ENCODE measurements at regions not wholly inside any gene's neighbourhood (a gene's known extent, or its start where the extent isn't known, plus 50 kb on each side); places are given as distances from the start of the nearest gene placed in this dataset.

DNA sequence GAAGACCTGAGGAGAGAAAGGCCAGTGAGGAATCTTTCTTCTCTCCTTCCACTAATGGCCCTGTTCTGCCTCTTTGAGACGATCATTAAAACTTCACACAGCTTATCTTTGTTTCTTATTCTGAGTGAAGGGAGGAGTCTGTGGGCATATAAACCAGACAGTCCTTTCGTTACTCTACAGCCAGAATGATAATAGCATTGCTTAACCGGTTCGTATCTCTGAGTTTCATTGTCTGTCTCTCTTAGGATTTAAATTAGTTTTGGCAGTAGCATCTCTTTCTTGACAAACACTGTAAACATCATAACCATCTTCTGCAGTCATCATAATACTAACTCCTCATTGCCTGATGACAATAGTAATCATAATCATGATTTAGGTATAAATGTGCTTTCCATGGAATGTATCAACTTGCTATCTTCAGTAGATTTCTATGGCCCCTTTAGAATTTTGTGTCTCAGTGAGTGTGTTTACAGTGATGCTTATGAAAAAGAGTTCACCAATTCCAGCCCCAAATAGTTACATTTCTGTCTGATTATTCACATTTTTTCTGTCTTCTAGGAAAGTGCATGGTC lies 618.8 kb upstream of the KLF4 start:
- Mint-ChIP-seq H3K4me1 (ENCODE audit: low read depth) (no peaks in the 10 kb centered on the region), H3K36me3 (ENCODE audit: low read depth) (no peaks in the 10 kb centered on the region), H3K4me3 (no peak overlapping the region), H3K9me3 (peaks cover 4% of the 10 kb centered on the region), H3K27ac (no peak overlapping the region), H3K27me3 (ENCODE audit: low read depth) (no peaks in the 10 kb centered on the region)

DNA sequence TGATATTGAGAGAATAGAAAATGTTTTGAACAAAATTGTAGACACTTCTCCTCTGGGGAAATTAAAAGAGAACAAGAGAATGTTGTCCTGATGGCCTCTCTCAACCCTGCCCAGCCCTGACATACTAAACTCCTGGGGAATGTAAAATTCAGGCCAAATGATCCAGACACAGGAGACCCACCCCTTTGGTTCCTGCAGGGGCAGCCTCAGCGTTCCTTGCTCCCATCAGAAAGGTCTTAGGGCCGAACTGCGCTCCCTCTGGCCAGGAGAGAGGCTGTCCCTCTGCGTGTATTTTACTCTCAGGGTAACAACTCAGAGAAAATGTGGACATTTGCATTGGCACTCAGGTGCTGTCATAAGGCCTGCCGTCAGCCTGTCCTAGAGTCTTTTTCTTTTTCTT lies 616.3 kb upstream of the KLF4 start:
- H3K4me1 Mint-ChIP-seq (ENCODE audit: low read depth), result no peaks in the 10 kb centered on the region

DNA sequence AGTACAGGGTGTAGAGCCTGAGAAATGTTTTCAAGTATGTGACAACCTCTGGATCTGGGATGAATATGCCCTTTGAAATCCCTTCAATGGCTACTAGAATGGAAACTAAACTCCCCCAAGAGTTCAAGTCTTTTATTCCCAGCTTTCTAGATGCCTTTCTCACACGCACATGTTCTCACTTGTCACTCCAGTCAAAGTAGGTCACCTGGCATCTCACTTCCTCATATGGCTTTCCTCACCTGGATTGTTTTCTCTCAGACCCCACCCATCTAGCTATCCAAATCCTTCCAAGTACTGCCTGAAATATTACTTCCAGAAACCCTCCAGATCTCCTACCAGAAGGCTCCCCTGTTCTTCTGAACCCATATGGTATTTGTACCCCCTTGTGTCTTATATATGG lies 615.4 kb upstream of the KLF4 start:
- Mint-ChIP-seq H3K27ac (no peak overlapping the region), H3K36me3 (ENCODE audit: low read depth) (no peaks in the 10 kb centered on the region), H3K4me1 (ENCODE audit: low read depth) (no peaks in the 10 kb centered on the region), H3K4me3 (no peak overlapping the region), H3K27me3 (ENCODE audit: low read depth) (no peaks in the 10 kb centered on the region), H3K9me3 (no peaks in the 10 kb centered on the region)

More for the DNA sequence above, 616.3 kb upstream of the KLF4 start:
- Mint-ChIP-seq H3K4me3 (no peak overlapping the region), H3K36me3 (ENCODE audit: low read depth) (no peaks in the 10 kb centered on the region), H3K9me3 (peaks cover 4% of the 10 kb centered on the region), H3K27me3 (ENCODE audit: low read depth) (no peaks in the 10 kb centered on the region), H3K27ac (no peak overlapping the region)

- Mint-ChIP-seq H3K4me3 (no peak overlapping the region), H3K4me1 (ENCODE audit: low read depth) (no peaks in the 10 kb centered on the region), H3K27ac (no peak overlapping the region), H3K36me3 (ENCODE audit: low read depth) (no peaks in the 10 kb centered on the region), H3K9me3 (no peaks in the 10 kb centered on the region), H3K27me3 (ENCODE audit: low read depth) (no peaks in the 10 kb centered on the region)
These were observed 613.6 kb upstream of the KLF4 start for GRCh38 chr9:108103046-108103693.

DNA sequence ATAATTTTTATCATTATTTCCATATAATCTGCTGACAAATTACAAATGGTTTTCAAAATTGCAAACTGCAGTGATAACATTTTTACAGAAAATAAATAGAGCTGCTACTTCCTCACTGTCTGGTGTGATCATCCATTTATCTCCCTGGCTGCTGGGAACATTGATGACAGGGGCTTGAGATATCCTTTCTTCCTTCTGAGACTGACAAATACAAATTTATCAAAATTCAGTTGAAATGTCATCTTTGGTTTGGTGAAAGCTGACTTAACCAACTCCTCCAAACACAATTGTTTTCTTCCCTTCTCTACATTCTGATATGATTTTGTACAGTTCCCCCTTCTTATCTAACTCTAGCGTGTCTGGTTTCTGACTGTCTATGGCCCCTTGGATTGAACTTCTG lies 611.8 kb upstream of the KLF4 start:
- Mint-ChIP-seq H3K9me3 (no peaks in the 10 kb centered on the region), H3K4me3 (no peak overlapping the region), H3K36me3 (ENCODE audit: low read depth) (no peaks in the 10 kb centered on the region), H3K27ac (no peak overlapping the region), H3K4me1 (ENCODE audit: low read depth) (no peaks in the 10 kb centered on the region), H3K27me3 (ENCODE audit: low read depth) (no peaks in the 10 kb centered on the region)

DNA sequence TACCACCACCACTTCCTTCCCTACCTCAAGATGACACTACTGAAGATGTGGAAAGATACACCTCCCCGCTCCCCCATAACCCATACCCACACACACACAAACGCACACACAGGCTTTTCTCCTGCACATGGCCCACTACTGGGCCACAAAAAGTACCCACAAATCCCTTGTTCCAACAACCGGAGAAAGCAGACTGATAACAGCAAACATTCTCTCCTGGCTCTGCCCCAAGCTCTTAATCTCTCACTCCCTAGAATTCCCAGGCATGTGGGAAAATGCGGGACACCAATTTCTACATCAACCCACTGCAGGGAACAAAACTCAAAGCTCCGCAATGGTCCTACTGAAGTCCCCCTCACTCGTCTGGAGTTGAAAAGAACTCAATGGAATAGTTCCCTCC lies 611.0 kb upstream of the KLF4 start:
- no peaks in the 10 kb centered on the region for H3K27me3 Mint-ChIP-seq (ENCODE audit: low read depth)
- H3K9me3 Mint-ChIP-seq, result no peaks in the 10 kb centered on the region

DNA sequence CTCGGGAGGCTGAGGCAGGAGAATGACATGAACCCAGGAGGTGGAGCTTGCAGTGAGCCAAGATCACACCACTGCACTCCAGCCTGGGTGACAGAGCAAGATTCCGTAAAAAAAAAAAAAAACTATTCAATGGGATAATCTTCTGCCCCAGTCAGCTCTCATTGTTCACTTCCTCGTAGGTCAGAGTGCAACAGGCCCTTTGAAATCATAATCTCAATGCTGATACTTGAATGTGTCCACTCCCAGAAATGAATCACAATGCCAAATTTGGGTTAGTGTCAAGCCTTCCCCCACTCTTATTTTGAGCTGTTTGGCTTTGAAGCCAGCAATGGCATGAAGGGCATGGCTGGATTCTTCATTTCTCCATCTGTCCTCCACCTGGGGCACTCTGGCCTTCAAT lies 610.3 kb upstream of the KLF4 start:
- Mint-ChIP-seq H3K27ac (no peak overlapping the region), H3K27me3 (ENCODE audit: low read depth) (no peaks in the 10 kb centered on the region), H3K4me3 (no peak overlapping the region), H3K9me3 (no peaks in the 10 kb centered on the region), H3K36me3 (ENCODE audit: low read depth) (no peaks in the 10 kb centered on the region), H3K4me1 (ENCODE audit: low read depth) (no peaks in the 10 kb centered on the region)

More for the DNA sequence above, 611.0 kb upstream of the KLF4 start:
- Mint-ChIP-seq H3K27ac (no peak overlapping the region), H3K36me3 (ENCODE audit: low read depth) (no peaks in the 10 kb centered on the region), H3K4me1 (ENCODE audit: low read depth) (no peaks in the 10 kb centered on the region), H3K4me3 (no peak overlapping the region)

- H3K4me1 Mint-ChIP-seq (ENCODE audit: low read depth), result no peaks in the 10 kb centered on the region
- H3K9me3 Mint-ChIP-seq, result peaks cover 4% of the 10 kb centered on the region
- no peak overlapping the region for H3K4me3 Mint-ChIP-seq
- H3K36me3 Mint-ChIP-seq (ENCODE audit: low read depth), result no peaks in the 10 kb centered on the region
- no peak overlapping the region for H3K27ac Mint-ChIP-seq
- H3K27me3 Mint-ChIP-seq (ENCODE audit: low read depth), result no peaks in the 10 kb centered on the region
These were observed 605.9 kb upstream of the KLF4 start for GRCh38 chr9:108095496-108095895.

- Mint-ChIP-seq H3K4me1 (ENCODE audit: low read depth) (no peaks in the 10 kb centered on the region), H3K27ac (no peak overlapping the region), H3K27me3 (ENCODE audit: low read depth) (no peaks in the 10 kb centered on the region), H3K4me3 (no peak overlapping the region), H3K9me3 (peaks cover 4% of the 10 kb centered on the region), H3K36me3 (ENCODE audit: low read depth) (no peaks in the 10 kb centered on the region)
These were observed 605.1 kb upstream of the KLF4 start for GRCh38 chr9:108094676-108094993.

DNA sequence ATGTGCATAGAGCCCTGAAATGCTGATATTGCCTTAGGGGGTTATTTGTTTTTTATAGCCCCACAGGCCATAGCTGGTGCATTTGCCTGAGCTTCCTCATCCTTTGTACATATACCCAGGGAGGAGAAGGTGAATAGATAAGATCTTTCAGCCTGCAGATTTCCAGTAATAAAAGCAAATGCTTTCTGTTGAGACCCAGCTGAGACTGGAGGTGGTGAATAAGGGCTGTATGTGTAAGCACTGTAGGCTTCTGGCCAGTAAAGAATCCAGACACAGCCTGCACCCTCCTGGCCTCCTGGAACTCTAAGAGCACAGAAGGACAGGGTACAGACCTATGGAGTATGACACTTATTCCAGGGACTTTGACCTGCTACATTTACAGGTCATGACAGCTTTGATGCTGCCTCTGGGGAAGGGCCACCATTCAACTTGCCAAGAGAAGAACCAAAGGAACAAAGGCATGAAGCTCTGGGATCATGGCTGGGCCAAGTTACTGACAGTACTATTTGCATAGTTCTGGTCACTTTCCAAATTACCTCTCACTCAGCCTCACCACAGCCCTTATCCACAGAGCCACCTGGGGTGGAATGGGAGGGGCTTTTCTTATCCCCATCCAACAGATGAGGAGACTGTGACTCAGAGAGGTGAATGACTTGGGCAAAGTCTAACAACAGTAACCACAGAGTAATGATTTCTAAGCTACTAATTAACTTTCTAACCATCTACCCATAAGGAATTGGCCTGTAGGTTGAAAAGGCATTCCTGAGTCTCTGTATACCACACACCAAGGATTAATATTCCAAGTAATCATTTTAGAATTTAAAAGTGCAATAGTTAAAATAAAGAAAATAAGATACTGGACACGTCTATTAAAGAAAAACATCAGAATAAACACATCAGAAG lies 604.5 kb upstream of the KLF4 start:
- Mint-ChIP-seq H3K36me3 (ENCODE audit: low read depth) (no peaks in the 10 kb centered on the region), H3K4me1 (ENCODE audit: low read depth) (no peaks in the 10 kb centered on the region), H3K27ac (no peak overlapping the region), H3K4me3 (no peak overlapping the region), H3K9me3 (peaks cover 4% of the 10 kb centered on the region), H3K27me3 (ENCODE audit: low read depth) (no peaks in the 10 kb centered on the region)

DNA sequence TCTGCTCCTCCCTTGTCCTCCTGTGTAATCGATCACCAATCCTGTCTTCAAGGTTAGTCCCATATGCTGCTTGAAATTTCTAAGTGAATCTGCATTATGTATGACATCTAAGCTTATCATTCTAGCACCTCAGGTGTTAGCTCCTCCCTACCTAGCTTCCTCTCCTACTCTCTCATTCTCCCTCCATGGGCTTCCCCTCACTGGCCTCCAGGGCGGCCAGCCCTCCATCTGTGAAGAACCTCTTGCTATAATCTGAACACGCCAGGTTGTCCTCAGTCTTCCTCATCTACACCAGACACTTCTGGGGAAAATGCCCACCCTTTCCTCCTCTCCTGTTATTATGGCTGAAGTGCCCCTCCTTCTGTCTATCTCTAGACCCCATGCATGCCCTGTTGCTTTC lies 599.3 kb upstream of the KLF4 start:
- H3K4me1 Mint-ChIP-seq (ENCODE audit: low read depth), result no peaks in the 10 kb centered on the region
- no peaks in the 10 kb centered on the region for H3K27me3 Mint-ChIP-seq (ENCODE audit: low read depth)
- no peak overlapping the region for H3K4me3 Mint-ChIP-seq
- H3K27ac Mint-ChIP-seq, result no peak overlapping the region
- H3K9me3 Mint-ChIP-seq, result peaks cover 16% of the 10 kb centered on the region
- H3K36me3 Mint-ChIP-seq (ENCODE audit: low read depth), result no peaks in the 10 kb centered on the region

DNA sequence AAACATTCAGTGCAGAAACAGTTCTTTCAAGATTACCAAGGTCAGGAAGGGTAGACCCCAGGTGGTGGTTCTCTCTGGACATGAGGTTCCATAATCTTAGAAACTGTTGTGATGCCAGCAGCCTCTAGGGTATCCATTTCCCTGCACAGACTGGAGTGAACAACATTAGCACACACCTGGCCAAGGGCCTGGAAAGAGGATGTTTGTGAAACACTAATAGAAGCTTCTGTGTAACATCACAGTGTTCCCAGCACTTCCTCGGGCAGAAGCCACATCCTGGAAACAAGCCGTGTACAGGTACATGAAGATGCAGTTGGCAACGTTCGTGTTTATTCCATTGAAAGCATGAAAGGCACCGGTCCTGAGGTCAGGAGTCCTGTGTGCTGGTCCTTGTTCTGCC lies 598.2 kb upstream of the KLF4 start:
- peaks cover 16% of the 10 kb centered on the region for H3K9me3 Mint-ChIP-seq
- no peak overlapping the region for H3K27ac Mint-ChIP-seq
- no peaks in the 10 kb centered on the region for H3K4me1 Mint-ChIP-seq (ENCODE audit: low read depth)
- H3K27me3 Mint-ChIP-seq (ENCODE audit: low read depth), result no peaks in the 10 kb centered on the region
- H3K4me3 Mint-ChIP-seq, result no peak overlapping the region
- no peaks in the 10 kb centered on the region for H3K36me3 Mint-ChIP-seq (ENCODE audit: low read depth)

GRCh38 chr9:108086624-108087023 lies 597.1 kb upstream of the KLF4 start:
- Mint-ChIP-seq H3K4me1 (ENCODE audit: low read depth) (no peaks in the 10 kb centered on the region), H3K4me3 (no peak overlapping the region), H3K27ac (no peak overlapping the region), H3K27me3 (ENCODE audit: low read depth) (no peaks in the 10 kb centered on the region), H3K36me3 (ENCODE audit: low read depth) (no peaks in the 10 kb centered on the region), H3K9me3 (peaks cover 14% of the 10 kb centered on the region)

- H3K4me3 Mint-ChIP-seq, result no peak overlapping the region
- H3K27ac Mint-ChIP-seq, result no peak overlapping the region
- no peaks in the 10 kb centered on the region for H3K36me3 Mint-ChIP-seq (ENCODE audit: low read depth)
- peaks cover 12% of the 10 kb centered on the region for H3K9me3 Mint-ChIP-seq
- H3K4me1 Mint-ChIP-seq (ENCODE audit: low read depth), result no peaks in the 10 kb centered on the region
- no peaks in the 10 kb centered on the region for H3K27me3 Mint-ChIP-seq (ENCODE audit: low read depth)
These were observed 595.7 kb upstream of the KLF4 start for GRCh38 chr9:108085294-108085693.

- Mint-ChIP-seq H3K9me3 (peaks cover 16% of the 10 kb centered on the region), H3K27me3 (ENCODE audit: low read depth) (no peaks in the 10 kb centered on the region), H3K4me1 (ENCODE audit: low read depth) (no peaks in the 10 kb centered on the region), H3K4me3 (no peak overlapping the region), H3K36me3 (ENCODE audit: low read depth) (no peaks in the 10 kb centered on the region), H3K27ac (no peak overlapping the region)
These were observed 594.3 kb upstream of the KLF4 start for GRCh38 chr9:108083796-108084352.
